ENCODE measurements at regions not wholly inside any gene's neighbourhood (a gene's known extent, or its start where the extent isn't known, plus 50 kb on each side); places are given as distances from the start of the nearest gene placed in this dataset.

- Histone ChIP-seq H3K9me3 (ENCODE audit: control insufficient read depth, insufficient read depth, low read length) (no peaks in the 10 kb centered on the region), H3K27me3 (ENCODE audit: control insufficient read depth, insufficient read depth, low read length) (no peaks in the 10 kb centered on the region), H3K27ac (ENCODE audit: low read depth, low read length) (no peak overlapping the region), H3K4me3 (ENCODE audit: low read depth, low read length) (no peak overlapping the region)
- TF ChIP-seq CTCF (IDR thresholded peaks at IDR 0.05; ENCODE audit: low read depth, low read length): no peak
- ChIA-PET POLR2A (no interaction called here), CTCF (no interaction called here)
- DNase-seq (ENCODE audit: low read depth, low spot score): no peak
Observed at GRCh38 chr13:64051278-64051677, 2635.6 kb upstream of the PCDH20 start.

GRCh38 chr13:64041296-64041695 lies 2625.6 kb upstream of the PCDH20 start:
- Histone ChIP-seq H3K27ac (ENCODE audit: low read depth, low read length) (no peak overlapping the region), H3K27me3 (ENCODE audit: control insufficient read depth, insufficient read depth, low read length) (no peaks in the 10 kb centered on the region), H3K9me3 (ENCODE audit: control insufficient read depth, insufficient read depth, low read length) (no peaks in the 10 kb centered on the region), H3K4me3 (ENCODE audit: low read depth, low read length) (no peak overlapping the region)
- POLR2A ChIA-PET: no interaction called here
- no peak for DNase-seq (ENCODE audit: low read depth, low spot score)
- no peak for TF ChIP-seq CTCF (IDR thresholded peaks at IDR 0.05; ENCODE audit: low read depth, low read length)
- CTCF ChIA-PET: no interaction called here

- Histone ChIP-seq H3K4me3 (ENCODE audit: low read depth, low read length) (no peak overlapping the region), H3K27ac (ENCODE audit: low read depth, low read length) (no peak overlapping the region), H3K9me3 (ENCODE audit: control insufficient read depth, insufficient read depth, low read length) (no peaks in the 10 kb centered on the region), H3K27me3 (ENCODE audit: control insufficient read depth, insufficient read depth, low read length) (no peaks in the 10 kb centered on the region)
- ChIA-PET CTCF (no interaction called here), POLR2A (no interaction called here)
- no peak for TF ChIP-seq CTCF (IDR thresholded peaks at IDR 0.05; ENCODE audit: low read depth, low read length)
- no peak for DNase-seq (ENCODE audit: low read depth, low spot score)
Observed at GRCh38 chr13:64033921-64034320, 2618.3 kb upstream of the PCDH20 start.

- ChIA-PET POLR2A (no interaction called here), CTCF (no interaction called here)
- Histone ChIP-seq H3K27ac (ENCODE audit: low read depth, low read length) (no peak overlapping the region), H3K4me3 (ENCODE audit: low read depth, low read length) (no peak overlapping the region), H3K9me3 (ENCODE audit: control insufficient read depth, insufficient read depth, low read length) (no peaks in the 10 kb centered on the region), H3K27me3 (ENCODE audit: control insufficient read depth, insufficient read depth, low read length) (no peaks in the 10 kb centered on the region)
- DNase-seq (ENCODE audit: low read depth, low spot score): no peak
- TF ChIP-seq CTCF (IDR thresholded peaks at IDR 0.05; ENCODE audit: low read depth, low read length): no peak
Observed at GRCh38 chr13:64029343-64030093, 2613.9 kb upstream of the PCDH20 start.

- no peaks in the 10 kb centered on the region for H3K27me3 ChIP-seq (ENCODE audit: control insufficient read depth, insufficient read depth, low read length)
- POLR2A ChIA-PET: no interaction called here
- H3K4me3 ChIP-seq (ENCODE audit: low read depth, low read length): no peak overlapping the region
- H3K9me3 ChIP-seq (ENCODE audit: control insufficient read depth, insufficient read depth, low read length): no peaks in the 10 kb centered on the region
- CTCF ChIA-PET: no interaction called here
- no peak for DNase-seq (ENCODE audit: low read depth, low spot score)
- no peak overlapping the region for H3K27ac ChIP-seq (ENCODE audit: low read depth, low read length)
- no peak for TF ChIP-seq CTCF (IDR thresholded peaks at IDR 0.05; ENCODE audit: low read depth, low read length)
Observed at GRCh38 chr13:64028551-64028950, 2612.9 kb upstream of the PCDH20 start.

Data from AG04450 (cell line).